HUES6 (cell line): ENCODE measurements at regions not wholly inside any gene's neighbourhood (a gene's known extent, or its start where the extent isn't known, plus 50 kb on each side); places are given as distances from the start of the nearest gene placed in this dataset.

ENCODE experiments used
- H3K27ac ChIP-seq: 2 replicates; pipeline ENCODE4 v1.7.0; 2013; ENCODE audit warnings: low read depth, mild to moderate bottlenecking, low read length, inconsistent platforms
- H3K27me3 ChIP-seq: 2 replicates; pipeline ENCODE4 v1.6.1; 2013; ENCODE audit warnings: low read length; ENCODE audit not compliant: control insufficient read depth, insufficient read depth
- H3K36me3 ChIP-seq: 2 replicates; pipeline ENCODE4 v1.6.1; 2013; ENCODE audit warnings: low read length; ENCODE audit not compliant: control insufficient read depth, insufficient read depth
- H3K4me1 ChIP-seq: 2 replicates; pipeline ENCODE4 v1.6.1; 2013; ENCODE audit warnings: low read length; ENCODE audit not compliant: control insufficient read depth, insufficient read depth
- H3K4me3 ChIP-seq: 2 replicates; pipeline ENCODE4 v1.5.1; 2013; ENCODE audit warnings: low read depth, low read length
- H3K9ac ChIP-seq: one replicate; pipeline ENCODE4 v1.6.1; 2013; ENCODE audit warnings: mild to moderate bottlenecking, low read length
- H3K9me3 ChIP-seq: 2 replicates; pipeline ENCODE4 v1.6.1; 2013; ENCODE audit warnings: low read depth, low read length; ENCODE audit not compliant: control insufficient read depth, insufficient read depth

DNA sequence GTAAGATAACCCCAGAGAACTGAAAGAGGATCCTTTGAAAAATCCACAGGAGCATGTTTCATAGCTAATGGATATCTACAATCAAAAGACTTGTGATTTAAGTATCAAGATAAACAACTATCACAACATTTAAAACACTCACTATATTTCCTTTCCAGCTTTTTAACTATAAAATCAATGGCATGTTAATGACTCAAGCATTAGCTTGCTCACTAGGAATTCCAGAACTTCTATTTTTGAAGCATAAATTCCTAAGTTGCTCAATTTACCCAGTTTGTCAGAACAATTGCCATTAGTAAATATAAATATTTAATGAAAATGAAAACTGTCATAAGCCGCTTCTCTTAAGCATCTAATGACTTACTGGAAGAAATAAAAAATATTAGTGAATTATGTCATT, 355.3 kb downstream of the PRELID2 start:
- no peak overlapping the region for H3K27ac ChIP-seq

DNA sequence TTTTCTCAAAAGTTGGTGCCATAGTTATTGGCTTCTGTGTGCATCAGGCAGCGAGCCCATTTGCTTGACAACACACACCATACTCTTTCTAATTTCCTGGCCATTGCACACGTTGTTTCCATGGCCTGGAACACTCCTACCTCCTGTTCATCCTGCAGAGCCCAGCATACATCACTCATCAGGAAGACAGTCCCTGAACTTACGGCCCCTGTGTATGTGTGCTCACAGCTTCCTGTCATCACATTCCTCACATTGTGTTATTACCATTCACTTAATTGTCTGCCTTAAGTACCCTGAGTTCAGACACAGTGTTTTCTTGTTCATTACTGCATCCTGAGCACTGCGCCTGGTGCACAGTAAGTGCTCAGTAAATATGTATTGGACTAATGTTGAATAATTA, 355.9 kb downstream of the PRELID2 start:
- Histone ChIP-seq H3K27me3 (no peaks in the 10 kb centered on the region), H3K9me3 (no peaks in the 10 kb centered on the region), H3K4me3 (no peak overlapping the region), H3K4me1 (peaks cover 5% of the 10 kb centered on the region), H3K9ac (no peak overlapping the region), H3K27ac (no peak overlapping the region), H3K36me3 (no peaks in the 10 kb centered on the region)

More for the DNA sequence above, 355.3 kb downstream of the PRELID2 start:
- no peak overlapping the region for H3K9ac ChIP-seq
- no peaks in the 10 kb centered on the region for H3K9me3 ChIP-seq
- no peaks in the 10 kb centered on the region for H3K36me3 ChIP-seq
- peaks cover 5% of the 10 kb centered on the region for H3K4me1 ChIP-seq
- H3K27me3 ChIP-seq, result no peaks in the 10 kb centered on the region
- H3K4me3 ChIP-seq, result no peak overlapping the region

GRCh38 chr5:145478651-145479050, 356.5 kb downstream of the PRELID2 start:
- no peak overlapping the region for H3K27ac ChIP-seq
- no peaks in the 10 kb centered on the region for H3K36me3 ChIP-seq
- no peak overlapping the region for H3K4me3 ChIP-seq
- no peaks in the 10 kb centered on the region for H3K9me3 ChIP-seq
- peaks cover 5% of the 10 kb centered on the region for H3K4me1 ChIP-seq
- H3K27me3 ChIP-seq, result no peaks in the 10 kb centered on the region
- no peak overlapping the region for H3K9ac ChIP-seq

DNA sequence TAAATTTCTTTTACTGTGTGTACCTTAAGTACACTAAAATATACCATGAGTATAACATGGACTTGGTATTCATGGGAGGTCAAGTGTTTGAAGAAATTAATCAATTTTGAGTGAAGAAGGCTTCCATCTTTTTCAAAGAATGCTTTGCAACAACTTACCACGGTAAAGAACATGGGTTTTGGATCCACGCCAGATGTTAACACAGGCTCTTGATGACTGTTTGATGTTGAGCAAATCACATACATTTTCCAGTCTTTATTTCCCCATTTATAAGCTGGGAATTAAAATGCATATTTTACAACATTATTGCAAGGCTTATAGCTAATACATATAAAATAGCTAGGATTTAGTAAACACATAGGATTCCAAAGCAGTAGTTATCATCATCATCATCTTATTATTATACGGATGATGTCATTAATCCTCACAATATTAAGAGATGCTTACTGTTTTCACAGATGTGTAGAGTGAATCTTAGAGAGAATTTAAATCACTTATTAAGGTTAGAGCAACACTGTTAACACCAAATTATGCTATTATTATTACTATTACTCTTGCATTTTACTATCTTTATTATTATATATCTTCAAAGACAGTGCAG, 362.0 kb downstream of the PRELID2 start:
- Histone ChIP-seq H3K4me1 (peaks cover 4% of the 10 kb centered on the region; the same call in 1 of the 2 replicates), H3K27ac (no peak overlapping the region), H3K36me3 (no peaks in the 10 kb centered on the region), H3K4me3 (no peak overlapping the region), H3K27me3 (no peaks in the 10 kb centered on the region), H3K9ac (no peak overlapping the region), H3K9me3 (no peaks in the 10 kb centered on the region)

GRCh38 chr5:145471831-145472612, 363.1 kb downstream of the PRELID2 start:
- Histone ChIP-seq H3K27me3 (no peaks in the 10 kb centered on the region), H3K9ac (no peak overlapping the region)

DNA sequence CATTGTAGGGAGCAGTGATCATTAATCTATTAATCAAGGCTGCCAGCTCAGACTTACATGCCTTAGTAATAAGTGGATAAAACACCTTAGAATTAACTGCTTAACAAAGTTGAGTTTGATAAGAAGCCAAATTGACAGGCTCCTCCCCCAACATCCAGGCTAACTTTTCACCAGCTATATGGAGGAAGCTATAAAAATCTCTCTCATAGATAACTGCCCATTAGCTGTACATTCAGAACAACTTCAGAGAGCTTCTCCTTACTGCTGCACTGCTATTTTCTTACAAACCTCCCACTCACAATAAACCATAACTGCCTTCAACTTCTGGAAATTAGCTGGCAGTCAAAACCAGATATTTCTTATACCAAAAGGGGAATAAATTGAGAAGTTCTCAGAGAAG, 364.1 kb downstream of the PRELID2 start:
- Histone ChIP-seq H3K4me3 (no peak overlapping the region), H3K4me1 (peaks cover 4% of the 10 kb centered on the region; the same call in 1 of the 2 replicates), H3K9ac (no peak overlapping the region), H3K27ac (no peak overlapping the region), H3K36me3 (no peaks in the 10 kb centered on the region), H3K9me3 (no peaks in the 10 kb centered on the region), H3K27me3 (no peaks in the 10 kb centered on the region)

More at GRCh38 chr5:145471831-145472612, 363.1 kb downstream of the PRELID2 start:
- H3K27ac ChIP-seq, result no peak overlapping the region
- H3K4me1 ChIP-seq, result peaks cover 4% of the 10 kb centered on the region; the same call in 1 of the 2 replicates
- H3K4me3 ChIP-seq, result no peak overlapping the region
- H3K9me3 ChIP-seq, result no peaks in the 10 kb centered on the region
- H3K36me3 ChIP-seq, result no peaks in the 10 kb centered on the region

- H3K9me3 ChIP-seq, result no peaks in the 10 kb centered on the region
- H3K27ac ChIP-seq, result no peak overlapping the region
- H3K4me1 ChIP-seq, result peaks cover 4% of the 10 kb centered on the region; the same call in 1 of the 2 replicates
- H3K9ac ChIP-seq, result no peak overlapping the region
- H3K4me3 ChIP-seq, result no peak overlapping the region
- no peaks in the 10 kb centered on the region for H3K27me3 ChIP-seq
- H3K36me3 ChIP-seq, result no peaks in the 10 kb centered on the region
These were observed 364.7 kb downstream of the PRELID2 start for GRCh38 chr5:145470396-145470979.

- Histone ChIP-seq H3K4me1 (peaks cover 4% of the 10 kb centered on the region; the same call in 1 of the 2 replicates), H3K9ac (no peak overlapping the region), H3K36me3 (no peaks in the 10 kb centered on the region), H3K4me3 (no peak overlapping the region), H3K27me3 (no peaks in the 10 kb centered on the region), H3K27ac (no peak overlapping the region), H3K9me3 (no peaks in the 10 kb centered on the region)
These were observed 367.7 kb downstream of the PRELID2 start for GRCh38 chr5:145467446-145467845.

- Histone ChIP-seq H3K27me3 (no peaks in the 10 kb centered on the region), H3K27ac (no peak overlapping the region), H3K9ac (no peak overlapping the region), H3K4me3 (no peak overlapping the region), H3K36me3 (no peaks in the 10 kb centered on the region), H3K4me1 (no peaks in the 10 kb centered on the region), H3K9me3 (no peaks in the 10 kb centered on the region)
These were observed 368.6 kb downstream of the PRELID2 start for GRCh38 chr5:145466533-145466932.

DNA sequence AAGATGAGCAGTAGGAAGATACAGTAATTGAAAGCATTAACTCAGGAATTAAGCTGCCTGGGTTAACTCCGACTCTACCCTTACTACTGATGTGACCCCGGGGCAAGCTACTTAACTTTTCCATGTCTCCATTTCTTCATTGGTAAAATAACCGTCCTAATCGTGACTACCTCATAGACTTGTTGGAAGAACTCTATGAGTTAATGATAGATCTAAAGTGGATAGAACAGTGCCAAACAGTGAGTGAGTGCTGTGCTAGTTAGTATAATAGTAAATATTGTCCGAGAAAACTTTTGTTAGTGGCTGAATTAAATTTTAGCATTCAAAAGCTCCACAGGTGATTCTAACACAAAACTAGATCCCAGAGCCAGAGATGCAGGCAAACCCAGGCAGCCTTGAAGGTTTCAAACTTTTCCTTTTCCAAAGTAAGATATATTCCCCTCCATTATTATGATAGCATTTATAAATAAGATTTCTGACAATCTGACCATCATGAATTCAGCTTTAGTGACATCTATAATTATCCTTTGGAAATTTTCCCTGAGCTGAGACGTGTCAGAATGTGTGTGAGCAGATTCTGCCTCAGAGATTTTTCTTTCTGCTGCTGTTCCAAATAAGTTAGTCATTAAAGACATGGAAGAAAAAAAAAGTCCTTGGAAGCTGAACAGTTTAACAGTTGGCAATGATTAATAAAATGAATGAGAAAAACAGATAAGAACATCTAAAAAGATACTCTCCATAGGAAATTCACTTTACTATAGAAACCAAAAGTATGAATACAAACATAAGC, 369.5 kb downstream of the PRELID2 start:
- no peak overlapping the region for H3K9ac ChIP-seq
- H3K9me3 ChIP-seq, result no peaks in the 10 kb centered on the region
- no peaks in the 10 kb centered on the region for H3K27me3 ChIP-seq
- no peaks in the 10 kb centered on the region for H3K4me1 ChIP-seq
- H3K36me3 ChIP-seq, result no peaks in the 10 kb centered on the region
- H3K27ac ChIP-seq, result no peak overlapping the region
- H3K4me3 ChIP-seq, result no peak overlapping the region
